PC-9 (cell line): ENCODE measurements at regions not wholly inside any gene's neighbourhood (a gene's known extent, or its start where the extent isn't known, plus 50 kb on each side); places are given as distances from the start of the nearest gene placed in this dataset.

Experiments
- CTCF ChIP-seq: fragments of 200-600 bp; sonication (generic); conservative IDR thresholded peaks from 2 replicates; pipeline ENCODE4 v1.6.1; 2017; ENCODE audit warnings: mixed run types, antibody characterized with exemption, mild to moderate bottlenecking, moderate library complexity
- EZH2 ChIP-seq: fragments of 200-600 bp; sonication (generic); IDR thresholded peaks from 2 replicates; pipeline ENCODE4 v1.8.0; 2017; ENCODE audit warnings: antibody characterized with exemption, low read depth

GRCh38 chr16:86955136-86955855 lies 361.9 kb downstream of the C16orf95 start:
- TF ChIP-seq CTCF, result no peak
- TF ChIP-seq EZH2, result no peak
